Tongue (tissue), 1 donor: ENCODE measurements at regions not wholly inside any gene's neighbourhood (a gene's known extent, or its start where the extent isn't known, plus 50 kb on each side); places are given as distances from the start of the nearest gene placed in this dataset.

Source experiments
- DNase-seq: peaks from one replicate; pipeline ENCODE4 v3.0.0-alpha.2; 2015

- no peak for DNase-seq
Measured at GRCh38 chr3:135310317-135310716, 515.3 kb downstream of the EPHB1 start.

GRCh38 chr3:135311699-135312098 lies 516.6 kb downstream of the EPHB1 start:
- no peak for DNase-seq

- DNase-seq, result no peak
Measured at GRCh38 chr3:135314237-135314636, 519.2 kb downstream of the EPHB1 start.

- DNase-seq, result peak; percentile 2
Measured at GRCh38 chr3:135324301-135324700, 529.2 kb downstream of the EPHB1 start.

- DNase-seq, result peak; percentile 5
Measured at GRCh38 chr3:135325096-135325495, 530.0 kb downstream of the EPHB1 start.

DNA sequence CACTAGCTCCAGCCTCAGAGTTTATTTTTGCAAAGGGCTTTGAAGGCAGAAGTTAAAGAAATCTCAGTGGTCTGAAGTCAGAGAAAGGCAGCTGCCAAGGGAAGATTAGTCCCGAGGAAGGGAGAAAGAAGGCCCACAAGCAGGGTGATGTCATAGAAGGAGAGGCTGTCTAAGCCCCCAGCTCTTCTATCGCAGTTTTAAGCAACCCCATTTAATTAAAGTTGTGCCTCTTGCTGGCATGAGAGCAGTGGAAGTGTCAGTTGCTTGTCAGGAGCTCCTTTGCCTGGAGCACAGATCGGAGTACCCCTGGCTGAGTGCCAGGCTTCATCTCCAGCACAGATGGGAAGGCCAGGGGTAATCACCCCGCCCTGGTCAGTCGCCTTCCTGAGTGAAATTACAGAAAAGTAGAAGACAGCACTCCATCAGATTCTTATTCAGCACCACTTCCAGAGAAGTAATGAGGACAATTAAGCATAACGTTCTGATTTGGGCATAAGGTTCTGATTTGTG lies 530.7 kb downstream of the EPHB1 start:
- peak; percentile 28 for DNase-seq

DNA sequence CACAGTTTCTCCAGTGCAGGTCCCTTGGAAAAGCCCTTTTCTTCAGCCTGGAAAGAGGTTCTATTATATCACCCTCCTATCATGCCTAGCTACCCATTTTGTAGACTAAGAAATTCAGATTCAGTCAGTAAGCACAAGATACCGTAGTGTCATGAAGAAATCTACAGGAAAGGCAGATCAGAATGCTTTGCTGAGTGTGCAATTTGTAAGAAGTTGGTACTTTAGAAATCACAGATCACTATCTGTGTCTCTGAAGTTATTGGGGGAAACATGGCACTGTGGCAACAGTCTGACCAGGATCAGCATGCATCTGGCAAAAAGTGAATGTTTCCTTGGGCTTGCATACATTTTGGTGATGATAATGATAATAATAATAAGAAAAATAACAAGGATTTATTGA lies 531.8 kb downstream of the EPHB1 start:
- DNase-seq, result no peak

GRCh38 chr3:135328036-135328435 lies 533.0 kb downstream of the EPHB1 start:
- no peak for DNase-seq

GRCh38 chr3:135329479-135329878 lies 534.4 kb downstream of the EPHB1 start:
- DNase-seq, result no peak

GRCh38 chr3:135337192-135337591 lies 542.1 kb downstream of the EPHB1 start:
- DNase-seq, result peak; percentile 56

DNA sequence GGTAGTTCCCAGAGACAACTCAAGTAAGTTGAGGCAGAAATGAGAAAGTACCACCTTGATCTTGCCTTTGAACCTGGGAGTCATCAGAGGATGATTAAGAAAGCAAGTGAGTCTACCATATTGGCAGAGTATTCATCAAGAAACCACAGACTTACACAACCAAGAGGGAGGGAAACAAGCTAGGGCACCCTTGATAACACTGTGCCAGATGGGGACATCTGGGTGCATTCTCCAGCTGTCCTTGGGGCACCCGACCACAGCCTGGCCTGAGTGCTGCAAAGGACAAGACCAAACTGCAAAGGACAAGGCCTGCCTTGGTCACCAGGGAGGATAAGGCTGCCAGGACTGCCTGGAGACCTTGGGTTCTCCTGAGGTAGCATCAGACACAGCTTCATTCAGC lies 553.6 kb downstream of the EPHB1 start:
- no peak for DNase-seq

DNA sequence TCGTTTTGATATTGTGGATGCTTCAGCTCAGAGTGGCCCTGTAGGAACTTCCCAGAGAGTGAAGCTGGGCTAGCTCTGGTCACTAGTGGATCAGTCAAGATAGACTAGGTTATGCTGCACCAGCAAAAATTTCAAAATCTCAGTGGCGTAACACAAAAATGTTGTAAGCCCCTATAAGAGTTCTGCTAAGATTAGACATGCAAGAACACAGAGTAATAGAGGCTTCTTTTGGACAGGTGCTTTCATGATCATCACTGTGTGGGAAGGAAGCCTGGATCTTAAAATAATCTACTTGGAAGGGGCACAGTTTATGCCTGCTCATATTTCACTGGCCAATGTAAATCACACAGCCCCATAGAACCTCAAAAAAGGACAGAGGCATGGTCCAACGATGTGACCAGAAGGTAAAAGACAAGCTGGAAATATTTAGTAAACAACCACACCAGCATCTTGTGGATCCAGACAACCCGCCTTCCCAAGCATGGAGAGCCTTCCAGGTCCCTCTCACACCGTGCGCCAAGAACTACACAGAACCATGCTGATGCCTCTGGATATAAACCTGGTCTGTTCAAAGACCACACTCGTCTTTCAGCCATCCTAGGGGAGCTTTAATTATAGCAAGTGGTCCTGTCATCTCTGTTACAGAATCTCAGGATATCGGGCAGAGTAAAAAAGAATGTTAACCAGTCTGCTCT lies 554.3 kb downstream of the EPHB1 start:
- DNase-seq, result no peak

DNA sequence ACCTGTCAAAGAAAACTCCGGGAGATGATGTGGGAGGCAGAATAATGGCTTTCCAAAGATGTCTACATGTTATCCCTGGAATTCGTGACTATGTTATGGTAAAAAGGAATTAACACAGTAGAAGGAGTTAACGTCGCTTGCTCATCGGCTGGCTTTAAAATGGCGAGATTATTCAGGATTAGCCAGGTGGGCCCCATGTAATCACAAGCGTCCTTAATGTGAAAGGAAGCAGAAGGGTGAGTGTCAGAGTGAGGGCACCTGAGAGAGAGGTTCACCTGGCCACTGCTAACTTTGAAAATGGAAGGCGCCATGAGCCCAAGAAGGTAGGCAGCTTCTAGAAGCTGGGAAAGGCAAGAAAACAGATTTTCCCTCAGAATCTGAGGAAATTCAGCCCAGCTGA lies 557.2 kb downstream of the EPHB1 start:
- DNase-seq, result no peak

- DNase-seq, result no peak
Measured at GRCh38 chr3:135362889-135363288, 567.8 kb downstream of the EPHB1 start.

DNA sequence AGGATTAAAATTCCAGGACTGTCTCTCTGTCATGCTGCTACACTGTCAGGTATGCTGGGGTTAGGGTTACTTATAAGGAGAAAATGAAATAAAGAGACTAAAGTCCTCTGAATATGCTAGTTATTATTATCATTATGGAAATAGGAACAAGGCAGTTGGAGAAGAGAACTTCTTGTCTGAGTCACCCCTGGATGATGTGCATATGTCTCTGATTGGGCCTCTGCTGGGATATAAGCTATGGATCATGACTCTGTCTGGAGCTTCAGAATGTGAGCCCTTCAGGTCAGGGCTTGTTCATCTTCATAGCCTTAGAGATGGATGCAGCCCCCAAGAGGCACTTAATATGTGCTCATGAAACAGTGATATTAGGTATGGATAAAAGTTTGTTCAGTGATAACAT lies 569.6 kb downstream of the EPHB1 start:
- DNase-seq, result no peak

- no peak for DNase-seq
Measured at GRCh38 chr3:135366816-135367215, 571.8 kb downstream of the EPHB1 start.

DNA sequence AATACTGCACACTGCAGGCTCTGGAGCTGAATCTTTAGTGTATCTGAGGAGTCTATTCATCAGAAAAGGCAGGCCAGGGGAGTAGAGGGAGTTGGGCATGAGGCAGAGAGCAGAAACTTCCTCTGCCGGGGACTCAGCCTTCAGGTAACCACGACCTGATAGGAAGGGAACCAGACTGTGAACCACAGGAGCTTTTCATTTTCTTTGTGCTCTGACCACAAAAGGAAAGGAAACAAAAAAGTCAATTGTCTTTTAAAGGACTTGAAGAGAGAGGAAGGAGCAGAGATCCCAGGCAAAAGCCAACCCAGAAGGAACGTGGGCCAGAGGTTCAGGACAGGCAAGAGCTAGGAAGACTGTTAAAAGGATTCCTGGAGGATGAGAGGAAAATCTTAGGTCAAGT lies 573.3 kb downstream of the EPHB1 start:
- DNase-seq, result no peak

GRCh38 chr3:135368781-135369180 lies 573.7 kb downstream of the EPHB1 start:
- no peak for DNase-seq

GRCh38 chr3:135374571-135374970 lies 579.5 kb downstream of the EPHB1 start:
- DNase-seq, result no peak

DNA sequence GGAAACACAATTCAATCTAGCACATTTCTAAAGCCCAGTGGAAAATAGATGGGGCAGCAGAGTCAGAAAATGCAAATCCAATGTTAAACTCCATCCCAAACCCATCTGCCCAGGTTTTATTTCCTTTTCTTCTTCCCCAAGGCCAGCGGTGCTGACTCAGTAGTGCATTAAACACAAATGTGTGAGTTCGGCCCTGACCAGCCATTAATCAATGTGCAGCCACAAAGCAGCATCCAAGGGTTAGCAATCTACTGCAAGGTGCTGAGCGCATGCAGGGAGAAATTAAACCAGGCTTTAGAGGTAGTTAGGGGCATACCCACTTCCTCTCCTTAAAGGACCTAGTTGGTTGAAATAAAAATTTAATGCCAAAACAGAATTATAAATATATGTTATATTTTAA lies 583.3 kb upstream of the PPP2R3A start:
- DNase-seq, result no peak

- no peak for DNase-seq
Measured at GRCh38 chr3:135382621-135383020, 582.9 kb upstream of the PPP2R3A start.

GRCh38 chr3:135383301-135383700 lies 582.2 kb upstream of the PPP2R3A start:
- DNase-seq, result no peak

GRCh38 chr3:135392151-135392550 lies 573.4 kb upstream of the PPP2R3A start:
- no peak for DNase-seq

DNA sequence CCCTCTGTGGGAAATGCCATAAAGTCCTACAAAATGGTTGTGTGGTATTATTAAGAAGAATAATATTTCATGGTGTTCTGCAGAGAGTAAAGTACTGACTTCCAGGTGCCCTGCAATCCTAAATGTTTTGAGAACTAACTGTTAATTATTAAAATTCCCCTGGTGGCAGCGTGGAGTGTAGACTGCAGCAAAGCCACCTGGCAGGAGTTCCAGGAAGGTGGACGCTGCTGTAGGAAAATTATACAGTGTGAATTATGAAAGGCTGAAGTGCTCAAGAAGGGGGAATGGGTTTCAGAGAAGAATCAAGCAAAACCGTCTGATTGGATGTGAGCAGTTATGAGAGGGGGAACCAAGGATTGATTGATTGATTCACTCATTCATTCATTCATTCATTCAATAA lies 572.4 kb upstream of the PPP2R3A start:
- DNase-seq, result no peak
